Heart left ventricle (tissue), 16 donors: ENCODE measurements at regions not wholly inside any gene's neighbourhood (a gene's known extent, or its start where the extent isn't known, plus 50 kb on each side); places are given as distances from the start of the nearest gene placed in this dataset.

ENCODE experiments used
- ATAC-seq, 4 donors: fragments of 200-7000 bp; cut with Tn5 transposase; one replicate each; pipeline ENCODE4 v1.9.1; 2020 to 2022; ENCODE audit warnings: moderate library complexity in 4 of 4, mild to moderate bottlenecking in 3 of 4, moderate number of reproducible peaks in 1 of 4
- DNase-seq, 5 donors: peaks; one replicate each; pipeline ENCODE4 v3.0.0-alpha.2; 2020
- H3K27ac ChIP-seq, 12 donors: fragments of 200-600 bp; sonication (generic) in 4 of 12; one replicate each; pipeline versions ENCODE4 v1.5.0 to v1.8.0; 2016 to 2022; ENCODE audit warnings: mild to moderate bottlenecking in 2 of 12
- H3K27me3 ChIP-seq, 9 donors: fragments of 200-600 bp; sonication (generic) in 2 of 9; one replicate each; pipeline versions ENCODE4 v1.5.1 to v1.8.0; 2016 to 2022; ENCODE audit warnings: mild to moderate bottlenecking in 3 of 9
- H3K36me3 ChIP-seq, 9 donors: fragments of 200-600 bp; sonication (generic) in 2 of 9; one replicate each; pipeline versions ENCODE4 v1.5.0 to v1.8.0; 2018 to 2022; ENCODE audit warnings: mild to moderate bottlenecking in 2 of 9
- H3K4me1 ChIP-seq, 12 donors: fragments of 200-600 bp; sonication (generic) in 4 of 12; one replicate each; pipeline versions ENCODE4 v1.5.0 to v1.8.0; 2016 to 2022; ENCODE audit warnings: mild to moderate bottlenecking in 3 of 12
- H3K4me3 ChIP-seq, 12 donors: fragments of 200-600 bp; sonication (generic) in 4 of 12; one replicate each; pipeline versions ENCODE4 v1.5.0 to v1.8.0; 2017 to 2022; ENCODE audit warnings: mild to moderate bottlenecking in 9 of 12, moderate library complexity in 4 of 12
- H3K9me3 ChIP-seq, 12 donors: fragments of 200-600 bp; sonication (generic) in 4 of 12; one replicate each; pipeline versions ENCODE4 v1.5.0 to v1.8.0; 2016 to 2022; ENCODE audit warnings: mild to moderate bottlenecking in 1 of 12
- POLR2A ChIP-seq, 2 donors: fragments of 450-650 bp; IDR thresholded peaks; one replicate each; pipeline ENCODE4 v1.6.1; 2017; ENCODE audit warnings: antibody characterized with exemption in 2 of 2, mild to moderate bottlenecking in 2 of 2, moderate library complexity in 2 of 2
- WGBS, 4 donors: extraction: QIAGEN DNeasy Blood & Tissue Kit in 2 of 4; methylation state at CpG; one replicate each; pipeline versions ENCODE4 v1.1.5 to v1.1.7; 2013 to 2018; 5-methylcytosine and 5-hydroxymethylcytosine counted together
- intact Hi-C, 10 donors: fragments of 100-400 bp; cut with DNase I; formaldehyde crosslinking; loops; one replicate each; pipeline versions ENCODE4 v1.11.1 to v1.14.2; 2022
- TF ChIP-seq, protein P1 (sequence below), 12 donors: fragments of 200-600 bp; sonication (generic) in 4 of 12; IDR thresholded peaks; one replicate each; pipeline versions ENCODE4 v1.5.0 to v1.8.0; 2018 to 2022; ENCODE audit warnings: antibody characterized with exemption in 12 of 12, mild to moderate bottlenecking in 5 of 12
- donor health status: ischemic (EF 13 %, LVEDD 7.1; RV severe dilation, severe dysfunction).
- donor health status: healthy with polysubstance abuse.
- donor health status: DM: no; HTN: yes; CAD: no.
- donor health status: DM: no; HTN: no; CAD: no.
- donor health status: ischemic (EF 25% LVEDD 6.9; RV normal size, moderate dysfunction).
- donor health status: ischemic (EF 25% LVEDD 5.7; RV mildly dilated, moderate dysfunction).
- donor health status: healthy.
- donor health status: DM: yes; HTN: yes; CAD: no.
- donor health status: ischemic (EF 35%, LVEDD 5.7; RV mildly dilated, moderate dysfunction).
- donor health status: nonischemic (EF 11% LVEDD 7.7; RV severe dilation, severe dysfunction).
- donor health status: DM: yes; HTN: yes; CAD: no.
- donor health status: PGD.
- donor health status: ischemic (EF 29% LVEDD 5.4; RV normal size, mild dysfunction).
- donor health status: nonischemic (EF 23%, LVEDD 6.1; RV moderate dilation, normal function).

DNA sequence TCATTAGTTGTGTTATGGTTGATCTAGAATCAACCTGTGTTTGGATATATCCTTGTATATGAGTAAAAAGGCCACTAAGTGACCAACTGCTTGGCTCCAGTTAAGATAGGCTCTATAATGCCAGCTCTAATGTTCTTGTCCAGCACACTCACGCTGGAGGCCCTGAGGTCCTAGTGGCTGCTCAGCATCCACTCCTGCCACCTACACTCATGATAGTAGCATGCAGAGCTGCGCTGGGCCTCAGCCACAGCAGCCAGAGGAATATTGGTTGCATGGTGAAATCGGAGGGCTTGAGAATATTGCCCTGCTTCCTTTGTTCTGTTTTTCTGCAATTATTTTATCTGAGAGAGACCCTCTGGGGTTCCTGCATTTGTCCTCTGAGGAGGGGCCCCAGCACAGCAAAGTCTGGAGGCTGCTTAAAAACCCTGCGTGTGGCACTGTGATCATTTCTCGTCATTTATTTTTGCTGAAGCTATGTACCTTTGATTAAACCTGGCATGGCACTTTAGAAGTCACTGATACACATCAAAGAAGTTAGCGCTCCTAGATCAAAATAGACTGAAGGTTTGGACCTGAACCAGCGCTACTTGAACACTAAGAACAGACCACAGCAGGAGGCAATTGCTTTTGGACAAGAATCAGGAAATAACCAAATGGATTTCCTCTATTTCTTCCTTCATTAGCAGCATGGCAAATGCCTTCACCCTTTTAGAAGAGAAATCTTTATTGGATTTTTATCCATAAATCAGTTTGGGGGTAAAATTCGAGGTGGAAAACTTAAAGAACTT, 398.4 kb upstream of the ID4 start:
- TF ChIP-seq POLR2A (IDR thresholded peaks at IDR 0.05): no peak
- TF ChIP-seq, protein P1, sequence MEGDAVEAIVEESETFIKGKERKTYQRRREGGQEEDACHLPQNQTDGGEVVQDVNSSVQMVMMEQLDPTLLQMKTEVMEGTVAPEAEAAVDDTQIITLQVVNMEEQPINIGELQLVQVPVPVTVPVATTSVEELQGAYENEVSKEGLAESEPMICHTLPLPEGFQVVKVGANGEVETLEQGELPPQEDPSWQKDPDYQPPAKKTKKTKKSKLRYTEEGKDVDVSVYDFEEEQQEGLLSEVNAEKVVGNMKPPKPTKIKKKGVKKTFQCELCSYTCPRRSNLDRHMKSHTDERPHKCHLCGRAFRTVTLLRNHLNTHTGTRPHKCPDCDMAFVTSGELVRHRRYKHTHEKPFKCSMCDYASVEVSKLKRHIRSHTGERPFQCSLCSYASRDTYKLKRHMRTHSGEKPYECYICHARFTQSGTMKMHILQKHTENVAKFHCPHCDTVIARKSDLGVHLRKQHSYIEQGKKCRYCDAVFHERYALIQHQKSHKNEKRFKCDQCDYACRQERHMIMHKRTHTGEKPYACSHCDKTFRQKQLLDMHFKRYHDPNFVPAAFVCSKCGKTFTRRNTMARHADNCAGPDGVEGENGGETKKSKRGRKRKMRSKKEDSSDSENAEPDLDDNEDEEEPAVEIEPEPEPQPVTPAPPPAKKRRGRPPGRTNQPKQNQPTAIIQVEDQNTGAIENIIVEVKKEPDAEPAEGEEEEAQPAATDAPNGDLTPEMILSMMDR (IDR thresholded peaks at IDR 0.05): no peak
- DNase-seq: no peak
- intact Hi-C loops: no loop called here
- no peak overlapping the region for H3K27ac ChIP-seq
- H3K9me3 ChIP-seq: no peaks in the 10 kb centered on the region
- no peaks in the 10 kb centered on the region for H3K27me3 ChIP-seq
- no peak for ATAC-seq
- no peaks in the 10 kb centered on the region for H3K36me3 ChIP-seq
- no peak overlapping the region for H3K4me3 ChIP-seq
- 74 to 85% (median 81%) methylated on average over 8 of the region's 8 CpGs for WGBS, 4 donors
- no peaks in the 10 kb centered on the region for H3K4me1 ChIP-seq

DNA sequence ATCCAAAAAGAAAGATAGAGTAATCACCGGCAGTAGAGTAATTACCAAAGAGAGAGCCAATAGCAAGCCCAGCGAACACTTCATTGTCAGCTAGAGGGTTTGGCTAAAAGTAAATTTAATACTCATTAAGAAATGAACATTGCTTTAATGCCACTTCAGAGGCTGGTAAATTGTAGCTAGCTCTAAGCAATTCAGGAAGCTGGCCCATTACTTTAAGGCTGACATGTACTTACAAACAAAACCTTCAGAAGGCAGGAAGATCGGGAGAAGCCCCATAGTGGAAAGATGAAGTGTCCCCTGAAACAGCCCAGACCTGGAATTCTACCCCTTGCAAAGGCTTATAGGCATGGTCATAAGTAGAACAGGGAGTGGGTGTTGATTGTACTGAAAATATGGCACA, 396.6 kb upstream of the ID4 start:
- intact Hi-C loops: no loop called here
- H3K27ac ChIP-seq: no peak overlapping the region
- no peaks in the 10 kb centered on the region for H3K36me3 ChIP-seq
- TF ChIP-seq POLR2A (IDR thresholded peaks at IDR 0.05): no peak
- TF ChIP-seq, protein P1 (IDR thresholded peaks at IDR 0.05): no peak
- no peaks in the 10 kb centered on the region for H3K4me1 ChIP-seq
- WGBS, 4 donors: 67 to 75% (median 73%) methylated on average over 3 of the region's 3 CpGs
- ATAC-seq (no peak), DNase-seq (no peak)
- no peak overlapping the region for H3K4me3 ChIP-seq
- H3K9me3 ChIP-seq: no peaks in the 10 kb centered on the region
- no peaks in the 10 kb centered on the region for H3K27me3 ChIP-seq

DNA sequence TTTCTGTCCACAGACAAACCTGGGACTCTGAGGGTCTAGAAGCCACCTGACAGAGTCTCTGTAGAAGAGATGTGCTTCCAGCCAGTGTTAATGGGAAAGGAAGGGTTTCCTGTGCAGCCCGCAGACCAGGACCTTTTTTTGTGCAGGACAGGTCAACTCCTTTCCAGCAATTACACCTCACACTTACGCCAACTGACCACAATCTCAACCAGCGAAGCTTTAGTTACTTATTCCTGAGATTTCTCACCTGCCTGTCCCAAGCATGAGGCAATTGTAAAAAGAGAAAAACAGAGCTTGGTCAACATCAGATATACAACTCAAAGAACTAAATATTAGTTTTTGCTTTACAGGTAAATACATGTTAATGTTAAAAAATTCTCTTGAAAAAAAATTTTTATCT, 393.8 kb upstream of the ID4 start:
- no peak for TF ChIP-seq POLR2A (IDR thresholded peaks at IDR 0.05)
- TF ChIP-seq, protein P1 (IDR thresholded peaks at IDR 0.05): no peak
- H3K9me3 ChIP-seq: peaks cover 0 to 8% (median 0%) of the 10 kb centered on the region in 12 donors
- intact Hi-C loops: no loop called here
- WGBS, 4 donors: 72 to 89% (median 84%) methylated on average over 3 of the region's 3 CpGs
- DNase-seq (no peak), ATAC-seq (no peak)
- no peak overlapping the region for H3K4me3 ChIP-seq
- no peak overlapping the region for H3K27ac ChIP-seq
- no peaks in the 10 kb centered on the region for H3K36me3 ChIP-seq
- H3K4me1 ChIP-seq: no peaks in the 10 kb centered on the region
- H3K27me3 ChIP-seq: no peaks in the 10 kb centered on the region

DNA sequence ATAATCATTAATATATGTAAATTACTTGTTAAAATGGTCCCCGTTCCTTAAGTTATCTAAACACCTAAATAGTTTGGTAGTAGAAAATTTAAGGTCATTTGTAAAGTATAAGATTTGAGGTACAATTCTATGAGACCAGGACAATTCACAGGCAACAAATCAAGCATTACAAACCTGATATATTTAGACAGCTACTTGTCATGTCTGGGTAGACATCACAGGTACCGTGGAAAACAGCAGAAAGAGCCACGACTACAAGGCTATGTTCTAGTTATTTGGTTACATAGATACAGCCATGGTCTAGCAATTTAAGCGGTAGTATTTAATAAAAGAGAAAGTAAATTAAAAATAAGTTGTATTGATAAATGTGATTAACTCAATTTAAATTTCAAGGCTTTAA, 393.1 kb upstream of the ID4 start:
- Histone ChIP-seq H3K27me3 (no peaks in the 10 kb centered on the region), H3K9me3 (peaks cover 0 to 8% (median 0%) of the 10 kb centered on the region in 12 donors), H3K4me3 (no peak overlapping the region), H3K36me3 (no peaks in the 10 kb centered on the region), H3K27ac (no peak overlapping the region), H3K4me1 (no peaks in the 10 kb centered on the region)
- TF ChIP-seq, protein P1 (IDR thresholded peaks at IDR 0.05): no peak
- TF ChIP-seq POLR2A (IDR thresholded peaks at IDR 0.05): no peak
- 60 to 76% (median 62%) methylated on average over 4 of the region's 4 CpGs for WGBS, 4 donors
- no peak for DNase-seq
- intact Hi-C loops: no loop called here
- no peak for ATAC-seq
